Activated effector memory CD4-positive, alpha-beta T cell treated with anti-CD3 and anti-CD28 coated beads, Interleukin-2, amount 50 U/mL, for 16 hours (primary cell): ENCODE measurements at regions not wholly inside any gene's neighbourhood (a gene's known extent, or its start where the extent isn't known, plus 50 kb on each side); places are given as distances from the start of the nearest gene placed in this dataset.
"Not testable (repeated sequence)": the region's sequence is repeated elsewhere in the genome, so short reads cannot be mapped to it uniquely, and the experiment has no call there.

Experiments used
- DNase-seq: peaks from one replicate; pipeline ENCODE4 v3.0.0-alpha.2; 2020

DNA sequence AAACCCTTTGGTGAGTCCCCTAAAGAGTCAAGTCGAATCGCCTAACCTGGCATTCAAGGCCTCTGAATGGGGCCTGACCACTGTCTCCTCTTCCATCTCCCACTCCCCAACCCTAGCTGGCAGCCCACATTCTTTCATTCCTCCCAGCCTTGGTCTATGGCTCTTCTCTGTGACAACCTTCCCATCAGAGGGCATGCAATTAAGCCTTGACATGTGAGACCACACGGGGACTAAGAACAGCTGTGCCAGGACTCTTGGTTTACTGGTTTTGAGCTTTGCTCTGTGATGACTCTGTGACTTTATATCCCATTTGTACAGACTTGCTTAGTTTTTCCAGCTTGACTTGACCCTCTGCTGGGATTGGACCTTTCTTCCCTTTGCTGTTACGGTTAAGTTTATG, 116.6 kb downstream of the BUB3 start:
- no peak for DNase-seq

DNA sequence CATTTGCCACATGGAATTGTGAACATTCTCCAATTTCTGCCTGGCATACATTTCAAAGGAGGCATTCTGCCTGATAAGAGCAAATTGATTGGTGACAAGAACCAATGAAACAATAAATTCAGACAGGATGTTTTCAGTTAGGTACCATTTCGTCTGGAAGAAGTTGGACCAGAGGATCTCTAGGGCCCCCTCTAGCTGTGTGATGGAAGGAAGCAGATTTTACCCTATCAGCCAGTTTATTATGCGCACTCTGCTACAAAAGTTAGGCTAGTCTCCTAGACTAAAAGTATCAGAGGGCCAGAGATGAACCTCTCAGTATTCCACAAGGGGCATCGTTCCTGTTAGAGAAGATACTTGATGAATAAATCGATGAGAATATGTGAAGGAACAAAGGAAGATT, 118.0 kb downstream of the BUB3 start:
- no peak for DNase-seq

GRCh38 chr10:123274306-123275135, 120.3 kb downstream of the BUB3 start:
- no peak for DNase-seq

- no peak for DNase-seq
These were observed 120.9 kb downstream of the BUB3 start for GRCh38 chr10:123275136-123275564.

- DNase-seq = no peak
These were observed 124.2 kb downstream of the BUB3 start for GRCh38 chr10:123278445-123278844.

DNA sequence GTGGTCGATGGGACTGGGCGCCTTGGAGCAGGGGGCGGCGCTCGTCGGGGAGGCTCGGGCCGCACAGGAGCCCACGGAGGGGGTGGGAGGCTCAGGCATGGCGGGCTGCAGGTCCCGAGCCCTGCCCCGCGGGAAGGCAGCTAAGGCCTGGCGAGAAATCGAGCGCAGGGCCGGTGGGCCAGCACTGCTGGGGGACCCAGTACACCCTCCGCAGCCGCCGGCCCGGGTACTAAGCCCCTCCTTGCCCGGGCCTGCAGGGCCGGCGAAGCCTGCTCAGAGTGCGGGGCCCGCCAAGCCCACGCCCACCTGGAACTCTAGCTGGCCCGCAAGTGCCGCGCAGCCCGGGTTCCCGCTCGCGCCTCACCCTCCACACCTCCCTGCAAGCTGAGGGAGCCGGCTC, 129.2 kb downstream of the BUB3 start:
- not testable (repeated sequence) for DNase-seq

DNA sequence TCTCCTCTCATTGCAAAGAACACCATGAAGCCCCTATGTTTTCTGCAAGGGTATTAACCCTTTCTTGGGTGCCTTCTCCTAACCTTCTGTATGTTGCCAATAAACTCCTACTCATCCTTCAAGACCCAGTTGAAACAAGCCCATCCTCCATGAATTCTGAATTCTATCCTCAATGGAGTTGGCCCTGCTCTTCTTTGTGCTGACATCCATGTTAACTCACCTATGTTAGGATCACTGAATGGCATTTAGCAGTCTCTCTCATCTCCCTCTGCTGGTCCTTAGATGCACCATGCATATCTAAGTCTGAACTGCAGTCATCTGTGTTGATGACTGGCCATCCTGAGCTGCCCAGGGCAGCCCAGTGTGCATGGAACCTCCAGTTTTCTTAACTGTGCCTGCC, 129.8 kb downstream of the BUB3 start:
- DNase-seq = no peak

DNA sequence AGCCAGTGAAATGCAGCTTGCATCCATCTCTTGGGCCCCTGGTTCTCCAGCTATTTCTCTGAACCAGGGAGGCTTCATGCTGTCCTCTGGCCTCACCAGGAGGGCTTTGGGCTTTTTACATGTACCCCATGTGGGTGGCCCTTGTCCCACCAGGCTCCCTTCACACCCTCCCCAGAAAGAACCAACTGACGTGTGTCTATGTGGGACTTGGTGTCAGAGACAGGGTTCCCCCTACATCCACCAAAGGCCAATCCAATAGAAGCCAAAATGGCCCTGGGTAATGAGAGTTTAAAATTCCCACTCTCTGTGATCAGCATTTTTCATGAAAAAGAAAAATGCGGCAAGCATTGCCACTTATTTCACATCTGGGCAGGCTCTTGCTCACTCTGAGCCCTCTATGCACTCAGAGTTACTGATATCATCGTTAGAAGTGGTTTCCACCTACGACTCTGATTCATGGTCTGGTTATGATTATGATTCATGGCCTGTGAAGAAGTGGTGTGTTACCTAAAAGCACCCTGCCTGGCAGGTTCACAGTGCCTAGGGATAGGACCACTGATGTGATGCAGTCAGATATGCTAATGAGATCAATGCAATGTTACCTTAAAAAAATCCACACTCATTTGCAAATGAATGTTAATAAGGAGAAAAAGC, 133.5 kb downstream of the BUB3 start:
- DNase-seq = no peak

GRCh38 chr10:123289432-123289831, 135.2 kb downstream of the BUB3 start:
- DNase-seq = no peak

- DNase-seq = no peak
These were observed 139.9 kb downstream of the BUB3 start for GRCh38 chr10:123294109-123294508.

- no peak for DNase-seq
These were observed 140.7 kb downstream of the BUB3 start for GRCh38 chr10:123294886-123295285.

DNA sequence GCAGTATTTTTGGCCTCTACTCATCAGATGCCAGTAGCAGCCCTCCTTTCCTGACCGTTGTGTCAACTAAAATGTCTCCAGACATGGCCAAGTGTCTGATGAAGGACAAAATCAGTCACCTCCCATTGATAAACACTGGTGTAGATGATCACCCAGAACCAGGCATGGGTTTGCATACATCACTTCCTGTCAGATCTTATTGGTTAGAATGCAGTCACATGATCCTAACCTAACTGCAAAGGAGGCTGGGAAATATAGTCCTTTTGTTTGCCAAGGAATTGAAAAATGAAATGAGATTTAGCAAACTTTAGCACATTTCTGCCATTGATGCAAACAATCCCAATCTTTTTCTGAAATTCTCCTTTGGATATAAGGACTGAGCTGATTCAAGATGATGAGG, 141.4 kb downstream of the BUB3 start:
- DNase-seq = no peak

GRCh38 chr10:123297175-123297574, 143.0 kb downstream of the BUB3 start:
- DNase-seq = no peak

DNA sequence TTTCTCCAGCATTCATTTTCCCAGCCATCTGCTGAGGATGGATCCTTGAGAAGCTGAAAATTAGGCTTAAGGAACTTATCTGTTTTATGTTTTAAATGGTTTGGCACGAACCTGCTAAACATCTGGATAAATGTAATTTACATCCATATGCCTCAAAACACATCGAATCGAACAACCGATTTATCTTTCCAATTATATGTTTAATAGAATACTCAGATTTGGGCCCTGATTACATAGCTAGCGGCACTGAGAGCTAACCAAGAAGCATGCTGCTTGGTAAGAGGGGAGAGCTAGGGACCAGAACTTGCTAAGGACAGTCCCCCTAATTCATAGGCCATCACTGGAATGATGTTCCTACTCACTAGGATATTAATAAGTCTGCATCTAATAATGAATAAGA, 144.4 kb downstream of the BUB3 start:
- DNase-seq = no peak

DNA sequence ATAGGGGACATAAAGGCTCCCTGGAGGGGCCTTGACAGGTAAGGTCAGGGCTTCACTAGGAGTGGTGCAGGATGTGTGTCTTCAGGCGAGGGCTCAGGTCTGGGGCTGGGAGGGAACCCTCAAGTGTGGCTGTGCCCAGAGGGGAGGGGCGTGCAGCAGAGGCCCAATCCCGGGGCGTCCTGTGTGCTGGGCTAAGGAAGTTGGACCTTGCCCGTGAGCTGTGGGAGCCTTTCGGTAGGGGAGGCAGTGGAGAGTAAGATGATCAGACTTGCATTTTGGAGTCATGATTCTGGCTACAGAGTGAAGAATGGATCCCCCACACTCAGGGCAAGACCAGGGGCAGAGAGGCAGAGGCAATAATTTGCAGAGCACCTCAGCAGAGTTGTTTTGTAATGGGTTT, 145.4 kb downstream of the BUB3 start:
- no peak for DNase-seq

GRCh38 chr10:123301077-123301857, 147.1 kb downstream of the BUB3 start:
- no peak for DNase-seq

DNA sequence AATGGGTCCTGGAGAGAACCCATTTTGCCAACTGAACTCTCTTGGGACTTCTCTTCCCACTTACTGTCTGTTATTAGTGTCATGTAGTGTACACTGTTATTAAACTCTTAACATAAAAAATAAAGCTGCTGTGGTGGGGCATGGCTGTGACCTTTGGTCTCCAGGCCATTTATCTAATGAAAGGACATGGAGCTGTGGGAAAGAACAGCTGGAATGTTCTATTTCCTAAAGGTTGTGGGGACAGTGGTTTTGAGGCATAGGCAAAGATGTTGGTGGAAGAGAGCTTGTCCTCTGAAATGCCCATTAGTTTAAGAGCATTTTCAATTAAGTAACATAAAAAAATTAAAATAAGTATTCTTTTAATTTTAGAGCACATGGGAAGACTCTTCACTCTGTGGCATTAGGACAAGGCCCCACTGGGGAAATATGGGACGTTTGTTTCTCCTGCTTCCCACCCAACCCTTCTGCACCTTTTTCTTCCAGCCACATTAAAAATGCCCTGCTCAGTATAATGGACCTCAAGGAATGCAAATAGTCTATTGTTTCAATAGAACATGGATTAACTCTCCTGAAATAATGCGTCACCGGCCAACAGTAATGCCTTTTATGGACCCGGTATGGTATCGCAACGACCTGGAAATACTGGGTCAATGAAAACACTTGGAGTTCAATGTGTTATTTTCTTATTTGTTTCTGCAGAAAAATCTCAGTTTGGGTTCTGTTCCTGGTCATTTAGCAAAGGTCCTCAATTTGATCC, 149.6 kb downstream of the BUB3 start:
- no peak for DNase-seq

- no peak for DNase-seq
These were observed 151.5 kb downstream of the BUB3 start for GRCh38 chr10:123305671-123306070.

DNA sequence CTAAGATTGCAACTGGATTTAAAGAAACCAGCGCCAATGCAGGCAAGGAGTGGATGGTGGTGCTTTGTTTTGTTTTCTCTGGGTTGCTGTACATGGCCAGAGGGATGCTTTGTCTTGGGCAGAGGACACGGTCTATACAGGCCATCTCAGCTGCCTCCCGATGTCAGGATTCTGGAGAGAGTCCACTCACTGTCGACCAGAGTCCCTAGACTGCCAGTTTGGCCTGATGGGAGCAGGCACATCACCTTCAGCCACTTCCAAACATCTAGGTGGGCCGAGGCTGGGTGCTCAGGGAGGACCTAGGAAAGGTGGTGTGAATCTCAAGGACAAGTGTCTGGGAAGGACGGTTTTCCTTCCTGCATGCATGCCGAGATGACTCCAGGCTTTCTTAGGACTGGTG, 152.1 kb downstream of the BUB3 start:
- DNase-seq = no peak

GRCh38 chr10:123309731-123310130, 155.5 kb downstream of the BUB3 start:
- no peak for DNase-seq

- DNase-seq = no peak
These were observed 162.6 kb downstream of the BUB3 start for GRCh38 chr10:123316776-123317175.

GRCh38 chr10:123318516-123318915, 164.3 kb downstream of the BUB3 start:
- no peak for DNase-seq

DNA sequence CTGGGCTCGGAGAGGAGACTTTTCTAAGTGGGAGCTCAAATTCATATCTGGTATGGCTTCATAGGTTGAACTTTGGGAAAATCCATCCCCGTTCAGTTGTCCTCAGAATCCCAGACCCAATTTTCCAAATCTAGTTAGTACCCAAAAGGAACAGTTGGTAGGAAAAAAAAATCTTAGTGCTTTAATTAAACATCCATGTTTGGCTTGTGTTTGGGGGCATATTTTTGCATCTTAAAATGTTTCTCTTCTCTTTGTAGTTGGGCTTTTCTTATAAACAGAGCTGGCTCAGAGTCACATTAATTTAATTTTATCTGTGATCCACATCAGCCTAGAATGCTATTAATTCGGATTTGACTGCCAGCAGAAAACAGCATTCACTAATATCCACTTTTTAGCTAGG, 165.9 kb downstream of the BUB3 start:
- DNase-seq = no peak
